ENCODE measurements at regions not wholly inside any gene's neighbourhood (a gene's known extent, or its start where the extent isn't known, plus 50 kb on each side); places are given as distances from the start of the nearest gene placed in this dataset.

DNA sequence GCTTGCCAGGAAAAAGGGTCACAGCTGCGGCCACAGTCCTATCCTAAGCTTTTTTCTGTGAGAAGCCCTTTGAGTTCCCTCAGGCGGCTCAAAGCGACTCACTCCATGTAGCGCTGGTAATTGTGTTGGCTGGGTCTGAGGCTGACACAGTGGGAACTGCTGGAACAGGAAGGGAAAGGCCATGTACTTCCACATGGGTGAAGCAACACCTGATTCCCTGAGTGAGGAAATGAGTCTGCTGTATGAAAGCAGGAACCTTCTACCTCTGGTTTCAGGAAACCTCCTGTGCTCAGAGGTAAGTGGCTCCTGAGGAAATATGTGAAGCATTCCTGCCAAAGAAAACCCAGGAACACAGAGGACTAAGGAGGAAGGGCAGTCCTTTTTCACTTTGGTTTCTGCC is 734.6 kb upstream of the SORCS1 start:
- TF ChIP-seq CTCF (IDR thresholded peaks at IDR 0.05; ENCODE audit: low read depth, low read length): no peak
- no peaks in the 10 kb centered on the region for H3K4me1 ChIP-seq (ENCODE audit: low read depth)
- DNase-seq (ENCODE audit: low read depth in 1 of 2, low spot score in 1 of 2): no peak
- no peak overlapping the region for H3K4me3 ChIP-seq
- no peaks in the 10 kb centered on the region for H3K27me3 ChIP-seq
- no peak overlapping the region for H3K27ac ChIP-seq
- no peaks in the 10 kb centered on the region for H3K9me3 ChIP-seq (ENCODE audit: low read depth)
- H3K36me3 ChIP-seq: no peaks in the 10 kb centered on the region

DNA sequence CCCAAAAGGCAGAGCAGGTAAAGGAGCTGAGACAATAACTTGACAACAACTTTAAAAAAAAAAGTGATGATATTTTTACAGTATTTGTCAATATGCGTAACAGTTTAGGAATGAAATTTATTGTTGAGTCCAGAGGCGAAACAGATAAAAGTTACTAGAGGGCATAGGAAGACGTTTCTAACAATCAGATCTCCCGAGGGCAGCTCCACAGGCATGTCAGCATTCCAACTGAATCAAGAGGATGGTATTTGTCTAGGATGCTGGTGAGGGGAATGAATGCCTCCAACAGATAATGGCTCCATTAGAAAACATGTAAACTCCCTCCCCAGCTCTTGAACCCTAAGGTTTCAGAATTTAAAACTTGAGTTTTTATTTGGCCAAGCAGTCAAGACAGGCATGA is 733.9 kb upstream of the SORCS1 start:
- H3K9me3 ChIP-seq (ENCODE audit: low read depth): no peaks in the 10 kb centered on the region
- H3K36me3 ChIP-seq: no peaks in the 10 kb centered on the region
- no peak overlapping the region for H3K4me3 ChIP-seq
- no peaks in the 10 kb centered on the region for H3K27me3 ChIP-seq
- no peaks in the 10 kb centered on the region for H3K4me1 ChIP-seq (ENCODE audit: low read depth)
- DNase-seq (ENCODE audit: low read depth in 1 of 2, low spot score in 1 of 2): no peak
- TF ChIP-seq CTCF (IDR thresholded peaks at IDR 0.05; ENCODE audit: low read depth, low read length): no peak
- H3K27ac ChIP-seq: no peak overlapping the region

GRCh38 chr10:107894516-107894915 is 730.0 kb upstream of the SORCS1 start:
- no peaks in the 10 kb centered on the region for H3K4me1 ChIP-seq (ENCODE audit: low read depth)
- no peak for TF ChIP-seq CTCF (IDR thresholded peaks at IDR 0.05; ENCODE audit: low read depth, low read length)
- H3K36me3 ChIP-seq: no peaks in the 10 kb centered on the region
- DNase-seq (ENCODE audit: low read depth in 1 of 2, low spot score in 1 of 2): no peak
- H3K9me3 ChIP-seq (ENCODE audit: low read depth): no peaks in the 10 kb centered on the region
- H3K27ac ChIP-seq: no peak overlapping the region
- no peaks in the 10 kb centered on the region for H3K27me3 ChIP-seq
- no peak overlapping the region for H3K4me3 ChIP-seq

DNA sequence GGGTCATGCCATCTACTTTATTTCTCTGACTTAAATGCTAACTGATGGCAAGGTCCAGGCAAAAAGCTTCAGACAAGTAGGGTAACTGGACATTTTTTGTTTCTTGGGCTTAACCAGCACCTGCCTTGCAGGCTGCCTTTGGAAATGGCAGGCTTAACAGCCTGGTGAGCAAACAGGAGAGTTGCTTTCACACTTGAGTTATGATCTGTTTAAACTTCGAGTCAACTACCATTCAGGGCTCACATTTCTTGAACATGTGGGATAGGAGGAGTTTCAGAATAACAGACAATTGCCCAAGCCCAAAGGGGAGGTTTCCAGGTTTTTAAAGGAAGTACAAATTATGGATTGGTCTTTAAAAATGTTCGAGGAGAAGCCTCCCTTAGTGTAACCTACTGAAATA is 724.6 kb upstream of the SORCS1 start:
- no peak for TF ChIP-seq CTCF (IDR thresholded peaks at IDR 0.05; ENCODE audit: low read depth, low read length)
- H3K9me3 ChIP-seq (ENCODE audit: low read depth): no peaks in the 10 kb centered on the region
- H3K4me3 ChIP-seq: no peak overlapping the region
- no peaks in the 10 kb centered on the region for H3K36me3 ChIP-seq
- no peaks in the 10 kb centered on the region for H3K27me3 ChIP-seq
- DNase-seq (ENCODE audit: low read depth in 1 of 2, low spot score in 1 of 2): no peak
- no peak overlapping the region for H3K27ac ChIP-seq
- H3K4me1 ChIP-seq (ENCODE audit: low read depth): no peaks in the 10 kb centered on the region

GRCh38 chr10:107880185-107880584 is 715.7 kb upstream of the SORCS1 start:
- H3K4me3 ChIP-seq: no peak overlapping the region
- H3K9me3 ChIP-seq (ENCODE audit: low read depth): no peaks in the 10 kb centered on the region
- no peak overlapping the region for H3K27ac ChIP-seq
- DNase-seq (ENCODE audit: low read depth in 1 of 2, low spot score in 1 of 2): no peak
- H3K36me3 ChIP-seq: no peaks in the 10 kb centered on the region
- no peaks in the 10 kb centered on the region for H3K4me1 ChIP-seq (ENCODE audit: low read depth)
- TF ChIP-seq CTCF (IDR thresholded peaks at IDR 0.05; ENCODE audit: low read depth, low read length): no peak
- no peaks in the 10 kb centered on the region for H3K27me3 ChIP-seq

DNA sequence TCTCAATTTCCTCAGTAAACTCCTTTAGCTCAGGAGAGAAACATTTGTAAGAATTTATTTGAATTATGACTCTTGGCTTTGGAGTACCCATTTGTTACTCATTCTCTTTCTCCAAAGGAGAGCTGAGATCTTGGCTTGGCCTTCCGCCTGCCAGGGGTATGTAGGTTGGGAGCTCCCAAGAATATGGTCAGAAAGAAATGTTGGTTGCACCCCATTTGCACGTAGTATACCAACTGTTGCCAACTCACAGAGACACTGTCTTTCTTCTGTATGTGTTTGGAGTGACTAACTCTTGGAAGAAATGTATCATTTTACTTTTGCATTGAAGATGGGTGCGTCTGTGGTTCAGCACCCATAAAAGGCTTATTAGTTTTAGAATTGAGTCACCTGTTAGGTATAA is 708.5 kb upstream of the SORCS1 start:
- TF ChIP-seq CTCF (IDR thresholded peaks at IDR 0.05; ENCODE audit: low read depth, low read length): no peak
- no peak for DNase-seq (ENCODE audit: low read depth in 1 of 2, low spot score in 1 of 2)
- Histone ChIP-seq H3K27me3 (no peaks in the 10 kb centered on the region), H3K4me1 (ENCODE audit: low read depth) (no peaks in the 10 kb centered on the region), H3K36me3 (no peaks in the 10 kb centered on the region), H3K4me3 (no peak overlapping the region), H3K27ac (no peak overlapping the region), H3K9me3 (ENCODE audit: low read depth) (no peaks in the 10 kb centered on the region)
